GM06990 (cell line): ENCODE measurements at regions not wholly inside any gene's neighbourhood (a gene's known extent, or its start where the extent isn't known, plus 50 kb on each side); places are given as distances from the start of the nearest gene placed in this dataset.

Source experiments
- DNase-seq: peaks from one replicate; pipeline ENCODE4 v3.0.0-alpha.2; 2011; ENCODE audit not compliant: insufficient read length; ENCODE audit errors: extremely low read depth
- H3K27me3 ChIP-seq: replicated peaks from 2 replicates; pipeline ENCODE4 v1.6.0; 2011; ENCODE audit warnings: low read length; ENCODE audit not compliant: control insufficient read depth, insufficient read depth
- H3K36me3 ChIP-seq: 2 replicates; pipeline ENCODE4 v1.5.1; 2011; ENCODE audit warnings: low read length; ENCODE audit not compliant: control insufficient read depth, insufficient read depth
- H3K4me3 ChIP-seq: replicated peaks from 2 replicates; pipeline ENCODE4 v1.5.1; 2011; ENCODE audit warnings: low read depth, mild to moderate bottlenecking, control low read depth, low read length
- TF ChIP-seq, protein P1 (sequence below): IDR thresholded peaks from 2 replicates; pipeline ENCODE4 v1.5.1; 2011; ENCODE audit warnings: low read length, control low read depth, mild to moderate bottlenecking, inconsistent platforms; ENCODE audit not compliant: insufficient read depth, poor library complexity, severe bottlenecking

GRCh38 chr6:100175814-100176310, 181.8 kb upstream of the MCHR2 start:
- DNase-seq: no peak
- no peaks in the 10 kb centered on the region for H3K27me3 ChIP-seq
- TF ChIP-seq, protein P1, sequence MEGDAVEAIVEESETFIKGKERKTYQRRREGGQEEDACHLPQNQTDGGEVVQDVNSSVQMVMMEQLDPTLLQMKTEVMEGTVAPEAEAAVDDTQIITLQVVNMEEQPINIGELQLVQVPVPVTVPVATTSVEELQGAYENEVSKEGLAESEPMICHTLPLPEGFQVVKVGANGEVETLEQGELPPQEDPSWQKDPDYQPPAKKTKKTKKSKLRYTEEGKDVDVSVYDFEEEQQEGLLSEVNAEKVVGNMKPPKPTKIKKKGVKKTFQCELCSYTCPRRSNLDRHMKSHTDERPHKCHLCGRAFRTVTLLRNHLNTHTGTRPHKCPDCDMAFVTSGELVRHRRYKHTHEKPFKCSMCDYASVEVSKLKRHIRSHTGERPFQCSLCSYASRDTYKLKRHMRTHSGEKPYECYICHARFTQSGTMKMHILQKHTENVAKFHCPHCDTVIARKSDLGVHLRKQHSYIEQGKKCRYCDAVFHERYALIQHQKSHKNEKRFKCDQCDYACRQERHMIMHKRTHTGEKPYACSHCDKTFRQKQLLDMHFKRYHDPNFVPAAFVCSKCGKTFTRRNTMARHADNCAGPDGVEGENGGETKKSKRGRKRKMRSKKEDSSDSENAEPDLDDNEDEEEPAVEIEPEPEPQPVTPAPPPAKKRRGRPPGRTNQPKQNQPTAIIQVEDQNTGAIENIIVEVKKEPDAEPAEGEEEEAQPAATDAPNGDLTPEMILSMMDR: no peak
- H3K4me3 ChIP-seq: no peak overlapping the region
- H3K36me3 ChIP-seq: no peaks in the 10 kb centered on the region

- TF ChIP-seq, protein P1: no peak
Observed at GRCh38 chr6:100173211-100173610, 179.2 kb upstream of the MCHR2 start.

DNA sequence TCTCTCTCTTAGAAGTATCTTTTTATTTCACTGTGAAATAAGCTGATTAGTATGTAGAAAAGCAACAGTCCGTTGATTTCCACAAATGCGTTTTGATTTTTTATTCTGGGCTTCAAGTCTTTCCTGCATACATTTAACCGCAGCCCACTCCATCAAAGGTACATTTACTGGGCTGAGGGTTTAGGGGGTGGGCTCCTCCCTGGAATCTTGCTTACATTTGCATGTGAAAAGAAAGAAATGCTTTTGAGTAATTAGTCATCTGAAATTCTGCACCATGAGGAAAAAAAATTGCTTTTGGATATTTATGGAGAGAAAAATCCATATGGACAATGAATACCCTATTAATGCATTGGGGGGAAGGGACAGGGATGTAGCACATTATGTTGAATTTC, 178.3 kb upstream of the MCHR2 start:
- Histone ChIP-seq H3K36me3 (no peaks in the 10 kb centered on the region), H3K27me3 (no peaks in the 10 kb centered on the region), H3K4me3 (no peak overlapping the region)
- TF ChIP-seq, protein P1: no peak
- DNase-seq: no peak

More at GRCh38 chr6:100173211-100173610, 179.2 kb upstream of the MCHR2 start:
- Histone ChIP-seq H3K36me3 (no peaks in the 10 kb centered on the region), H3K4me3 (no peak overlapping the region), H3K27me3 (no peaks in the 10 kb centered on the region)
- no peak for DNase-seq

- Histone ChIP-seq H3K4me3 (no peak overlapping the region), H3K36me3 (no peaks in the 10 kb centered on the region), H3K27me3 (no peaks in the 10 kb centered on the region)
- DNase-seq: peak; percentile 56
- TF ChIP-seq, protein P1: no peak
Observed at GRCh38 chr6:100171533-100172321, 177.7 kb upstream of the MCHR2 start.

GRCh38 chr6:100168148-100168547, 174.1 kb upstream of the MCHR2 start:
- H3K36me3 ChIP-seq: no peaks in the 10 kb centered on the region
- no peaks in the 10 kb centered on the region; the same call in none of the 2 replicates for H3K27me3 ChIP-seq
- TF ChIP-seq, protein P1: no peak
- no peak overlapping the region for H3K4me3 ChIP-seq
- DNase-seq: no peak
